C4-2B (cell line): ENCODE measurements at regions not wholly inside any gene's neighbourhood (a gene's known extent, or its start where the extent isn't known, plus 50 kb on each side); places are given as distances from the start of the nearest gene placed in this dataset.

ENCODE experiments used
- CTCF ChIP-seq: fragments of 450-650 bp; conservative IDR thresholded peaks from 2 replicates; pipeline ENCODE4 v1.5.1; 2017; ENCODE audit warnings: mild to moderate bottlenecking
- ZFX ChIP-seq: fragments of 450-650 bp; IDR thresholded peaks from 2 replicates; pipeline ENCODE4 v1.6.1; 2017

GRCh38 chr14:24700511-24700910 is 66.5 kb upstream of the GZMB start:
- no peak for TF ChIP-seq CTCF
- TF ChIP-seq ZFX, result no peak
